OCI-LY7 (cell line): ENCODE measurements at regions not wholly inside any gene's neighbourhood (a gene's known extent, or its start where the extent isn't known, plus 50 kb on each side); places are given as distances from the start of the nearest gene placed in this dataset.

ENCODE experiments used
- BruUV-seq: library from RNA; stranded (reverse); fragments of 400-500 nt; replicated peaks from 2 replicates; lab custom pipeline; 2021; lab: Mats Ljungman, UMichigan
- CTCF ChIA-PET: fragments of 300-600 bp; sonication (Branson Sonifier 250); formaldehyde crosslinking; loops from one replicate; lab custom pipeline; 2022; ENCODE audit warnings: antibody characterized with exemption; ENCODE audit not compliant: unreplicated experiment; lab: Charles Lee
- POLR2A ChIA-PET: fragments of 300-600 bp; sonication (Branson Sonifier 250); formaldehyde crosslinking; loops from one replicate; lab custom pipeline; 2022; ENCODE audit warnings: antibody characterized with exemption; lab: Charles Lee
- DNase-seq: peaks from one replicate; pipeline ENCODE4 v3.0.0-alpha.2; 2015; ENCODE audit warnings: low spot score
- H2AFZ ChIP-seq: fragments of 200-600 bp; sonication (generic), shearing (Covaris generic); 2 replicates; pipeline ENCODE4 v1.6.1; 2014; ENCODE audit warnings: mild to moderate bottlenecking, antibody characterized with exemption, low read length, moderate library complexity
- H3K27ac ChIP-seq: fragments of 200-600 bp; sonication (generic); 2 replicates; pipeline ENCODE4 v1.5.1; 2014; ENCODE audit warnings: mixed run types, low read depth, mild to moderate bottlenecking, moderate library complexity, low read length, inconsistent platforms; ENCODE audit not compliant: poor library complexity, severe bottlenecking
- H3K36me3 ChIP-seq: fragments of 200-600 bp; sonication (generic); 2 replicates; pipeline ENCODE4 v1.6.1; 2014; ENCODE audit warnings: mild to moderate bottlenecking, antibody characterized with exemption, low read length, moderate library complexity, mixed read lengths; ENCODE audit not compliant: insufficient read depth
- H3K4me1 ChIP-seq: fragments of 200-600 bp; sonication (generic); 2 replicates; pipeline ENCODE4 v1.5.1; 2014; ENCODE audit warnings: mild to moderate bottlenecking, low read length; ENCODE audit not compliant: insufficient read depth, poor library complexity, severe bottlenecking
- H3K4me2 ChIP-seq: fragments of 200-600 bp; sonication (generic); 2 replicates; pipeline ENCODE4 v1.6.1; 2014; ENCODE audit warnings: mild to moderate bottlenecking, low read length
- H3K4me3 ChIP-seq: fragments of 200-600 bp; sonication (generic); 2 replicates; pipeline ENCODE4 v1.5.1; 2014; ENCODE audit warnings: mild to moderate bottlenecking, low read depth, low read length; ENCODE audit not compliant: poor library complexity, severe bottlenecking
- H3K79me2 ChIP-seq: fragments of 200-600 bp; sonication (generic); 2 replicates; pipeline ENCODE4 v1.6.1; 2016; ENCODE audit warnings: low read depth, mild to moderate bottlenecking, low read length, moderate library complexity, mixed read lengths; ENCODE audit not compliant: insufficient read depth
- H3K9me2 ChIP-seq: fragments of 200-600 bp; sonication (generic); 2 replicates; pipeline ENCODE4 v1.6.1; 2016; ENCODE audit warnings: mild to moderate bottlenecking, low read length, mixed read lengths; ENCODE audit not compliant: insufficient read depth
- H3K9me3 ChIP-seq: fragments of 200-600 bp; sonication (generic); 2 replicates; pipeline ENCODE4 v1.6.1; 2014; ENCODE audit warnings: mild to moderate bottlenecking, mixed run types, low read length, mixed read lengths
- H4K20me1 ChIP-seq: fragments of 200-600 bp; sonication (generic); 2 replicates; pipeline ENCODE4 v1.6.1; 2014; ENCODE audit warnings: mild to moderate bottlenecking, antibody characterized with exemption, low read length, moderate library complexity, mixed read lengths; ENCODE audit not compliant: insufficient read depth
- EZH2phosphoT487 ChIP-seq: fragments of 200-600 bp; sonication (generic); IDR thresholded peaks from 2 replicates; pipeline ENCODE4 v1.6.1; 2018; ENCODE audit warnings: low read depth, borderline replicate concordance, mild to moderate bottlenecking, mixed run types, antibody characterized with exemption, low read length, moderate library complexity, mixed read lengths
- intact Hi-C: fragments of 100-400 bp; cut with micrococcal nuclease; formaldehyde crosslinking; loops from one replicate; pipeline ENCODE4 v1.10.0; 2022; ENCODE audit not compliant: unreplicated experiment
- TF ChIP-seq, protein P1 (sequence below): fragments of 200-600 bp; sonication (generic); conservative IDR thresholded peaks from 2 replicates; pipeline ENCODE4 v1.5.1; 2014; ENCODE audit warnings: mild to moderate bottlenecking, antibody characterized with exemption, low read length, moderate library complexity, mixed read lengths

GRCh38 chr20:48416002-48416401, 411.8 kb downstream of the PREX1 start:
- H3K9me2 ChIP-seq: no peaks in the 10 kb centered on the region
- no peaks in the 10 kb centered on the region for H3K9me3 ChIP-seq
- no peak overlapping the region for H2AFZ ChIP-seq
- CTCF ChIA-PET: no interaction called here
- TF ChIP-seq EZH2phosphoT487: no peak
- TF ChIP-seq, protein P1, sequence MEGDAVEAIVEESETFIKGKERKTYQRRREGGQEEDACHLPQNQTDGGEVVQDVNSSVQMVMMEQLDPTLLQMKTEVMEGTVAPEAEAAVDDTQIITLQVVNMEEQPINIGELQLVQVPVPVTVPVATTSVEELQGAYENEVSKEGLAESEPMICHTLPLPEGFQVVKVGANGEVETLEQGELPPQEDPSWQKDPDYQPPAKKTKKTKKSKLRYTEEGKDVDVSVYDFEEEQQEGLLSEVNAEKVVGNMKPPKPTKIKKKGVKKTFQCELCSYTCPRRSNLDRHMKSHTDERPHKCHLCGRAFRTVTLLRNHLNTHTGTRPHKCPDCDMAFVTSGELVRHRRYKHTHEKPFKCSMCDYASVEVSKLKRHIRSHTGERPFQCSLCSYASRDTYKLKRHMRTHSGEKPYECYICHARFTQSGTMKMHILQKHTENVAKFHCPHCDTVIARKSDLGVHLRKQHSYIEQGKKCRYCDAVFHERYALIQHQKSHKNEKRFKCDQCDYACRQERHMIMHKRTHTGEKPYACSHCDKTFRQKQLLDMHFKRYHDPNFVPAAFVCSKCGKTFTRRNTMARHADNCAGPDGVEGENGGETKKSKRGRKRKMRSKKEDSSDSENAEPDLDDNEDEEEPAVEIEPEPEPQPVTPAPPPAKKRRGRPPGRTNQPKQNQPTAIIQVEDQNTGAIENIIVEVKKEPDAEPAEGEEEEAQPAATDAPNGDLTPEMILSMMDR: no peak
- POLR2A ChIA-PET: no interaction called here
- H3K79me2 ChIP-seq: no peaks in the 10 kb centered on the region
- no peak overlapping the region for H3K27ac ChIP-seq
- no peaks in the 10 kb centered on the region for H4K20me1 ChIP-seq
- no TSS peak for BruUV-seq
- H3K4me3 ChIP-seq: no peak overlapping the region
- H3K4me1 ChIP-seq: no peaks in the 10 kb centered on the region
- H3K4me2 ChIP-seq: no peak overlapping the region
- no peak for DNase-seq
- intact Hi-C loops: no loop called here
- no peaks in the 10 kb centered on the region for H3K36me3 ChIP-seq

DNA sequence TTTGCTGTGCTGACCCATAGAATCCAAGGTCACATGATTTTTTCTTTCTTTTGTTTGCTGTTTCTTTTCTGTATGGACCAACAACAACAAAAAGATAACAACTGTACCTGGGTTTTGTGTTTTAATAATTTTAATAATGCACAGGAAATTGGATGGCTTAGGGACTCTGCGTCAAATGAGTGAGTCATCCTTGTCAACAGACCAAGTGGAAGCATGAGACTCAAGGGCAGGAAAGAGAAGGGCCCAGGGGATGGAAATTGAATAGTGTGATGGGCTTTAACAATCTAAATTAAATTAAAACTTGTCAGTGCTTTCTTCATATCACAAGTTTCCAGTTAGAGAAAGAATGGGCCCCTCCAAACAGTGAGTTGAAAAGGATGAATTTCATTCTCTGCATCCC, 413.0 kb downstream of the PREX1 start:
- intact Hi-C loops: no loop called here

GRCh38 chr20:48411919-48412522, 415.8 kb downstream of the PREX1 start:
- no peak overlapping the region for H3K27ac ChIP-seq
- H3K9me2 ChIP-seq: no peaks in the 10 kb centered on the region
- intact Hi-C loops: no loop called here
- no TSS peak for BruUV-seq
- H3K79me2 ChIP-seq: no peaks in the 10 kb centered on the region
- ChIA-PET POLR2A (no interaction called here), CTCF (no interaction called here)
- no peak for DNase-seq
- H4K20me1 ChIP-seq: no peaks in the 10 kb centered on the region
- H2AFZ ChIP-seq: no peak overlapping the region
- no peaks in the 10 kb centered on the region for H3K36me3 ChIP-seq
- no peaks in the 10 kb centered on the region for H3K9me3 ChIP-seq
- no peak for TF ChIP-seq EZH2phosphoT487
- TF ChIP-seq, protein P1: no peak
- no peaks in the 10 kb centered on the region for H3K4me1 ChIP-seq
- no peak overlapping the region for H3K4me3 ChIP-seq
- H3K4me2 ChIP-seq: no peak overlapping the region

More for the DNA sequence above, 413.0 kb downstream of the PREX1 start:
- Histone ChIP-seq H3K9me2 (no peaks in the 10 kb centered on the region), H3K9me3 (no peaks in the 10 kb centered on the region), H3K79me2 (no peaks in the 10 kb centered on the region), H3K36me3 (no peaks in the 10 kb centered on the region), H3K4me3 (no peak overlapping the region), H2AFZ (no peak overlapping the region), H3K27ac (no peak overlapping the region), H3K4me1 (no peaks in the 10 kb centered on the region), H3K4me2 (no peak overlapping the region), H4K20me1 (no peaks in the 10 kb centered on the region)
- no peak for DNase-seq
- BruUV-seq: no TSS peak
- ChIA-PET CTCF (no interaction called here), POLR2A (no interaction called here)
- no peak for TF ChIP-seq EZH2phosphoT487
- TF ChIP-seq, protein P1: no peak
